Loucy (cell line): ENCODE measurements at regions not wholly inside any gene's neighbourhood (a gene's known extent, or its start where the extent isn't known, plus 50 kb on each side); places are given as distances from the start of the nearest gene placed in this dataset.

ENCODE experiments used
- H2AFZ ChIP-seq: fragments of 200-600 bp; sonication (generic); 2 replicates; pipeline ENCODE4 v1.6.0; 2016; ENCODE audit warnings: antibody characterized with exemption, mild to moderate bottlenecking, low read length, moderate library complexity
- H3F3A ChIP-seq: fragments of 200-600 bp; 2 replicates; pipeline ENCODE4 v1.6.0; 2016; ENCODE audit warnings: antibody characterized with exemption, low read depth, mild to moderate bottlenecking
- H3K27me3 ChIP-seq: fragments of 200-600 bp; sonication (generic); 2 replicates; pipeline ENCODE4 v1.6.1; 2014; ENCODE audit warnings: low read length, mild to moderate bottlenecking; ENCODE audit not compliant: insufficient read depth, poor library complexity, severe bottlenecking
- H3K36me3 ChIP-seq: fragments of 200-600 bp; sonication (generic); 2 replicates; pipeline ENCODE4 v1.6.1; 2016; ENCODE audit warnings: low read length; ENCODE audit not compliant: insufficient read depth
- H3K4me1 ChIP-seq: fragments of 200-600 bp; sonication (generic); 2 replicates; pipeline ENCODE4 v1.5.1; 2014; ENCODE audit warnings: low read length, mild to moderate bottlenecking; ENCODE audit not compliant: insufficient read depth, poor library complexity, severe bottlenecking
- H3K4me2 ChIP-seq: fragments of 200-600 bp; sonication (generic); 2 replicates; pipeline ENCODE4 v1.6.0; 2014; ENCODE audit warnings: antibody characterized with exemption, low read length, low read depth, mild to moderate bottlenecking; ENCODE audit not compliant: poor library complexity, severe bottlenecking
- H3K4me3 ChIP-seq: fragments of 200-600 bp; sonication (generic); 2 replicates; pipeline ENCODE4 v1.5.1; 2014; ENCODE audit warnings: low read length, mild to moderate bottlenecking, mixed read lengths; ENCODE audit not compliant: poor library complexity, severe bottlenecking
- H3K79me2 ChIP-seq: fragments of 200-600 bp; sonication (generic); 2 replicates; pipeline ENCODE4 v1.6.1; 2014; ENCODE audit warnings: low read length; ENCODE audit not compliant: insufficient read depth
- H3K9ac ChIP-seq: fragments of 200-600 bp; sonication (generic); 2 replicates; pipeline ENCODE4 v1.6.0; 2014; ENCODE audit warnings: mild to moderate bottlenecking, low read depth, low read length, moderate library complexity; ENCODE audit not compliant: poor library complexity, severe bottlenecking
- H3K9me2 ChIP-seq: fragments of 200-600 bp; sonication (generic); replicated peaks from 2 replicates; pipeline ENCODE4 v1.6.1; 2016; ENCODE audit warnings: low read depth, low read length, mixed read lengths
- H3K9me3 ChIP-seq: fragments of 200-600 bp; sonication (generic); 2 replicates; pipeline ENCODE4 v1.6.1; 2014; ENCODE audit warnings: mild to moderate bottlenecking, antibody characterized with exemption, low read length, low read depth; ENCODE audit not compliant: insufficient read depth
- H4K20me1 ChIP-seq: fragments of 200-600 bp; sonication (generic); 2 replicates; pipeline ENCODE4 v1.6.0; 2014; ENCODE audit warnings: antibody characterized with exemption, low read length, mild to moderate bottlenecking; ENCODE audit not compliant: insufficient read depth, poor library complexity, severe bottlenecking
- EZH2phosphoT487 ChIP-seq: fragments of 200-600 bp; IDR thresholded peaks from 2 replicates; pipeline ENCODE4 v1.6.1; 2018; ENCODE audit warnings: antibody characterized with exemption, mild to moderate bottlenecking, moderate library complexity, borderline replicate concordance
- TF ChIP-seq, protein P1 (sequence below): fragments of 200-600 bp; sonication (generic); conservative IDR thresholded peaks from 2 replicates; pipeline ENCODE4 v1.5.1; 2014; ENCODE audit warnings: mild to moderate bottlenecking, antibody characterized with exemption, low read length

DNA sequence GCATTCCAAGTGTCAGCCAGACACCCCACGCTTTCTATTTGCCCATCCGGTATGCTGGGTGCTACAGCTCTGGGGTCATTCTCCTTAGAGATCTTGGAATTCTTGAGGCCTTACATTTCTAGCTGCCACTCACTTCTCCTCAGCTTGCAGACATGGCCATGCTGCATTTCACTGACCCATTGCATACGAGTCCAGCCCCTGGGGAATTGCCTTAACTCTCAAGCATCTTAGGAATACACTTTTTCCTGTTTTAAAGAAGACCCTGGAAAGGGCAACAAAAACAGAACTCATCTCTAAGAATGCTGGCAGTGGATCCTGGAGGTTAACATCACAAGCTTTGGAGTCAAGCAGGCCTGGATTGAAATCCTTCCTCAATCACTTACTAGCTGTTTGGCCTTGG, 122.0 kb upstream of the LNX1 start:
- TF ChIP-seq, protein P1, sequence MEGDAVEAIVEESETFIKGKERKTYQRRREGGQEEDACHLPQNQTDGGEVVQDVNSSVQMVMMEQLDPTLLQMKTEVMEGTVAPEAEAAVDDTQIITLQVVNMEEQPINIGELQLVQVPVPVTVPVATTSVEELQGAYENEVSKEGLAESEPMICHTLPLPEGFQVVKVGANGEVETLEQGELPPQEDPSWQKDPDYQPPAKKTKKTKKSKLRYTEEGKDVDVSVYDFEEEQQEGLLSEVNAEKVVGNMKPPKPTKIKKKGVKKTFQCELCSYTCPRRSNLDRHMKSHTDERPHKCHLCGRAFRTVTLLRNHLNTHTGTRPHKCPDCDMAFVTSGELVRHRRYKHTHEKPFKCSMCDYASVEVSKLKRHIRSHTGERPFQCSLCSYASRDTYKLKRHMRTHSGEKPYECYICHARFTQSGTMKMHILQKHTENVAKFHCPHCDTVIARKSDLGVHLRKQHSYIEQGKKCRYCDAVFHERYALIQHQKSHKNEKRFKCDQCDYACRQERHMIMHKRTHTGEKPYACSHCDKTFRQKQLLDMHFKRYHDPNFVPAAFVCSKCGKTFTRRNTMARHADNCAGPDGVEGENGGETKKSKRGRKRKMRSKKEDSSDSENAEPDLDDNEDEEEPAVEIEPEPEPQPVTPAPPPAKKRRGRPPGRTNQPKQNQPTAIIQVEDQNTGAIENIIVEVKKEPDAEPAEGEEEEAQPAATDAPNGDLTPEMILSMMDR, result no peak
- TF ChIP-seq EZH2phosphoT487, result no peak
- no peaks in the 10 kb centered on the region for H3F3A ChIP-seq
- H3K9ac ChIP-seq, result no peak overlapping the region
- no peak overlapping the region for H3K4me2 ChIP-seq
- no peaks in the 10 kb centered on the region for H3K4me1 ChIP-seq
- H3K9me3 ChIP-seq, result no peaks in the 10 kb centered on the region
- no peaks in the 10 kb centered on the region for H3K36me3 ChIP-seq
- no peak overlapping the region for H3K4me3 ChIP-seq
- no peaks in the 10 kb centered on the region for H3K9me2 ChIP-seq
- H2AFZ ChIP-seq, result no peak overlapping the region
- no peaks in the 10 kb centered on the region for H4K20me1 ChIP-seq
- no peaks in the 10 kb centered on the region for H3K27me3 ChIP-seq
- no peaks in the 10 kb centered on the region for H3K79me2 ChIP-seq

- H3K27me3 ChIP-seq, result no peaks in the 10 kb centered on the region
- H3K4me3 ChIP-seq, result no peak overlapping the region
- H3K4me1 ChIP-seq, result no peaks in the 10 kb centered on the region
- H3K9me3 ChIP-seq, result no peaks in the 10 kb centered on the region
- no peak overlapping the region for H3K4me2 ChIP-seq
- no peak overlapping the region for H3K9ac ChIP-seq
- no peaks in the 10 kb centered on the region for H3K9me2 ChIP-seq
- no peaks in the 10 kb centered on the region for H4K20me1 ChIP-seq
- no peaks in the 10 kb centered on the region for H3K79me2 ChIP-seq
- H3F3A ChIP-seq, result no peaks in the 10 kb centered on the region
- no peaks in the 10 kb centered on the region for H3K36me3 ChIP-seq
- TF ChIP-seq, protein P1, result no peak
- no peak for TF ChIP-seq EZH2phosphoT487
- H2AFZ ChIP-seq, result no peak overlapping the region
Measured at GRCh38 chr4:53712408-53713020, 121.2 kb upstream of the LNX1 start.

DNA sequence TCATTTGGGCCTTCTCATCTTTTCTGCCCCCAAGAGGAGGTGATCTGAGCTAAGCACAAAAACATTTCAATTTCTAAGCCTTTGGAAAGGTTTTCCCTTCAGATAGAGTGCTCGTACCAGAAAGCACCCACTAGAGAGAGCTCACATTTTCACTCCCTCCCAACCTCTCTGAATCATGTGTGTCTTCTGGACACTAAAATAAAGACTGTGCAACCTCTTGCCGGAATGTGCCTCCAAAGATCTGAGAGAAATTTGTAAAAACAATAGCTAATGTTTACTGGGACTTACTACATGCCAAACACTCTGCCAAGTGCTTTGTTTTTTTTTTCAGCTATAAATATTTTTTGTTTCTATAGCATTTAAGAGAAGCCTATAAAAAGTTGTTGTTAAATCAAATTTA, 120.6 kb upstream of the LNX1 start:
- Histone ChIP-seq H3K4me2 (no peak overlapping the region), H3K79me2 (no peaks in the 10 kb centered on the region), H3K9me3 (no peaks in the 10 kb centered on the region), H3K27me3 (no peaks in the 10 kb centered on the region), H2AFZ (no peak overlapping the region), H3K9me2 (no peaks in the 10 kb centered on the region), H3K36me3 (no peaks in the 10 kb centered on the region), H4K20me1 (no peaks in the 10 kb centered on the region), H3F3A (no peaks in the 10 kb centered on the region), H3K4me1 (no peaks in the 10 kb centered on the region), H3K9ac (no peak overlapping the region), H3K4me3 (no peak overlapping the region)
- TF ChIP-seq, protein P1, result no peak
- no peak for TF ChIP-seq EZH2phosphoT487
